SKM-1 (cell line): ENCODE measurements at regions not wholly inside any gene's neighbourhood (a gene's known extent, or its start where the extent isn't known, plus 50 kb on each side); places are given as distances from the start of the nearest gene placed in this dataset.
A peak's percentile ranks its signal among the peaks of the same experiment; 100 is the strongest.
"Not testable (repeated sequence)": the region's sequence is repeated elsewhere in the genome, so short reads cannot be mapped to it uniquely, and the experiment has no call there.

ENCODE experiments used
- DNase-seq: peaks from one replicate; lab custom pipeline; 2025; ENCODE audit not compliant: unreplicated experiment; lab: John Stamatoyannopoulos, UW

GRCh38 chr10:38356527-38356926 lies 262.4 kb downstream of the ZNF37A start:
- not testable (repeated sequence) for DNase-seq

DNA sequence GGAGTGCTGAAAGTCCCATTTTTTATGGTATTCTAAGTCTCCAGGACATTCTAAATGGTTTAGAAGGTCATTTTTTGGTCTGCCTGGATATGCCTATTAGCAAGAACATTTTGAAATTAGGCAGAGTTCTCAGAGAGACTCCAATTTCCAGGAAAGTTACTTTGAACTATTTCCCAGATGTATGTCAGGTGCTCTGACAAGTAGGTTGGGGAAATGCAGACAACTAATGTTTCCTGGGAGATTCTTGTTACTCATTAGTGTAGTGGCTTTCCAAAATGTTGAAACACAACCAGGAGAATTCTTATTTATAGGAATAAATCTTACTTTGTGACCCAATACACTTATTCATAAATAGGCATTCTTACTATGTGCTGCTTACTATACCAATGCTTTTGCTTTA lies 268.4 kb downstream of the ZNF37A start:
- DNase-seq: not testable (repeated sequence)

GRCh38 chr10:38364073-38364472 lies 269.9 kb downstream of the ZNF37A start:
- not testable (repeated sequence) for DNase-seq

- not testable (repeated sequence) for DNase-seq
These were observed 271.8 kb downstream of the ZNF37A start for GRCh38 chr10:38365917-38366316.

GRCh38 chr10:38383800-38384199 lies 289.7 kb downstream of the ZNF37A start:
- DNase-seq: not testable (repeated sequence)

DNA sequence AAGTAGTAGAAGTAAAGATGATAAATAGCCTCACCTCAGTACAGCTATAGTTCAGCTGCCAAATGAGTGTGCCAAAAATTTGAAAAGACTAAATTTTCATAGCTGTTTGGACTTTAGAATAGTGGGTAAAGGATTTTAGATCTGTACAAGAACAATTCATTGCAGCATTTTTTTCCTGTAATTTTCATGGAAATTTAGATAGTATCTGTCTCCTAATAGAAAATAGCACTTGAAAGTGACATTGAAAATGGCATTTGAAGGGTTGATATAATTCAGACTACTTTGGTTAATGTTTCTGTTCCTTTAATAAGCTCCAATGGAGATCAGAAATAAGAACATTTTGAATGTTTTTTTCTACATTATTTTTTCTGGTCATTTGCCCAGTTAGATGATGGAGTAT lies 292.7 kb downstream of the ZNF37A start:
- DNase-seq: not testable (repeated sequence)

DNA sequence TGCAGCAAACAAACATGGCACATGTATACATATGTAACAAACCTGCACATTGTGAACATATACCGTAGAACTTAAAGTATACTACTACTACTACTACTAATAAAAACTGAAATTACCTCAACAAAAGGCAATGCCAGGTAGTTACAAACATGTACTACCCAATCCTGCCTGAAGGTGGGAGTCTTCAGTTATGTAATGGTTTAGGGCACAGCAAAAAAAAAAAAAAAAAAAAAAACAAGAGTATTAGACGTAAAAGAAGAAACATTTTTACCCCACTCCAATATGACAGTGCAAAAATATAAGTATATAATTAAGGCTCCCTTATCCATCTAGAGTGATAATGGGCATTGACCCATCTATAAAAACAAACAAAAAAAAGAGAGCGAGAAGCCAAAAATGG lies 296.6 kb downstream of the ZNF37A start:
- not testable (repeated sequence) for DNase-seq

GRCh38 chr10:38395465-38395864 lies 301.3 kb downstream of the ZNF37A start:
- not testable (repeated sequence) for DNase-seq

GRCh38 chr10:38396178-38396954 lies 302.2 kb downstream of the ZNF37A start:
- not testable (repeated sequence) for DNase-seq

- DNase-seq: not testable (repeated sequence)
These were observed 307.4 kb downstream of the ZNF37A start for GRCh38 chr10:38401565-38401964.

DNA sequence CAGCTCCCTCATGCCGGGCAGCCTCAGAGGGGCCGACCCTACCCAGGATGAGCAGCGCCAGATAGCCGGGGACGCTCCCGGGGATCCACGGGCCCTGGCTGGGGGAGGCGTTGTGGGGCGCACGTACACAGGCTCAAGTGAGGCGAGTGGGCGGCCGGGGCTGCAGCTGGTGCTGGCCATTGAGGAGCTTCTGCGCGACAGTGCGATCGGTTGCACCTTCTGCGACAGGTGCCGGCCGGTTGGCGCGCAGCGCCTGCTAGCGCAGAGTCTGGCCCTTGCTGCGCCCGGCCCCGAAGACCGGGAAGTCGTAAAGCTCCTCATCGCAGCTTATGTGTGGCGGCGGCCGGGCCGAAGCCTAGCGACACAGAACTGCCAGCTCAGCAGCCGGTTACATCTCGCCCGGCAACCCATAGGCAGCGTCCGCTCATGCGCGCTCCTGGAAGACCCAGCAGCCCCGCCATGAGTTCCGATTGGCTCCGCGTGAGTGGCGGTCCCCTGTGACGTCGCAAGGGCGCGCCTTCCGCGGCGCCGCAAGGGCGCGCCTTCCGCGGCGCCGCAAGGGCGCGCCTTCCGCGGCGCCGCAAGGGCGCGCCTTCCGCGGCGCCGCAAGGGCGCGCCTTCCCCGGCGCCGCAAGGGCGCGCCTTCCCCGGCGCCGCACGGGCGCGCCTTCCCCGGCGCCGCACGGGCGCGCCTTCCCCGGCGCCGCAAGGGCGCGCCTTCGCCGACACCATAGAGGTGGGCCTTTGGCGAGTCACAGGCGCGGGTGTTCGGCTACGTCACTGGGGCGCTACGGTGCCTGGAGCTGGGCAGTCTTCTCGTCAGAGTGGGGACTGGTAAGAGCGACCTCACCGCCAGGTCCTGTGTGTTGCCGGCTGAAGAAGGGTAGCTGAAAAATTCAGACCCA lies 308.6 kb downstream of the ZNF37A start:
- peak; percentile 18 for DNase-seq

DNA sequence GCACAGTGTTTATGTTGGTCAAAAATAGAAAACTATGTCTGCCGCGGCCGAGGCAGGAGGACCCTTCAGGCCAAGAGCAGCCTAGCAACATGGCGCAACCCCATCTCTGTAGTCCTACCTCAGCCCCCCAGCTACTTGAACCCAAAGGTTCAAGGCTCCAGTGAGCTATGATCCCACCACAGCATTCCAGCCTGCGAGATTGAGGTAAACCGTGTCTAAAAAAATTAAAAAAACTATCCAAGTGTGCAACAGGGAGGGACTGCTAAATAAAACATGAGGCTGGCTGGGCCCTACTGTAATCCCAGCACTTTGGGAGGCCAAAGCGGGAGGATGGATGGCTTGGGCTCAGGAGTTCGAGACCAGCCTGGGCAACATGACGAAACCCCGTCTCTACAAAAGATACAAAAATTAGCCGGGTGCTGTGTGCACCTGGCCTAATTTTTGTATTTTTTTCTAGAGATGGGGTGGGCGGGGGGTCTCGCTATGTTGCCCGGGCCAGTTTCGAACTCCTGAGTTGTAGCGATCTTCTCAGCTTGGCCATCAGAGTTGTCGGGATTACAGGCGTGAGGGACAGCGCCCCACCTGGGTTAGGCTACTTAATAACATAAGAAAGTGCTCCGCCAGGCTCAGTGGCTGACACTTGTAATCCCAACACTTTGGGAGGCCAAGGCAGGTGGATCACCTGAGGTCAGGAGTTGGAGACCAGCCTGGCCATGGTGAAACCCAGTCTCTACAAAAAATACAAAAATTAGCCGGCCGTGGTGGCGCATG lies 309.4 kb downstream of the ZNF37A start:
- DNase-seq: not testable (repeated sequence)

GRCh38 chr10:38423634-38424033 lies 329.5 kb downstream of the ZNF37A start:
- DNase-seq: not testable (repeated sequence)

DNA sequence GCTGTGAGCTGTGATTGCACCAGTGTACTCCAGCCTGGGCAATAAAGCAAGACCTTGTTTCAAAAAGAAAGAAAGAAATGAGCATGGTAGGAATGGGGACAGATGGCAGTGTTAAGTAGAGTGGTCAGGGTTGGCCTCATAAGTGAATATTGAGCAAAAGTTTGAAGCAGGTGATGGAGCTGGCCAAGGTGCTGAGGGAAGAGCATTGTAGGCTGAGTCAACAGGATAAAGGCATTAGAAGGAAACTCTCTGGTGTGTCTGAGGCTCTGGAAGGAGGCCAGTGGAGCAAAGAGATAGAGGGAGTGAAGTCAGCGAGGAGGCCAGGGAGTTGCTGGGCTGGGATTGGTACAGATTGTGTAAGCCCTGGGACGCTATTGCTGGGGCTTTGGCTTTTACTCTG lies 336.1 kb downstream of the ZNF37A start:
- not testable (repeated sequence) for DNase-seq

DNA sequence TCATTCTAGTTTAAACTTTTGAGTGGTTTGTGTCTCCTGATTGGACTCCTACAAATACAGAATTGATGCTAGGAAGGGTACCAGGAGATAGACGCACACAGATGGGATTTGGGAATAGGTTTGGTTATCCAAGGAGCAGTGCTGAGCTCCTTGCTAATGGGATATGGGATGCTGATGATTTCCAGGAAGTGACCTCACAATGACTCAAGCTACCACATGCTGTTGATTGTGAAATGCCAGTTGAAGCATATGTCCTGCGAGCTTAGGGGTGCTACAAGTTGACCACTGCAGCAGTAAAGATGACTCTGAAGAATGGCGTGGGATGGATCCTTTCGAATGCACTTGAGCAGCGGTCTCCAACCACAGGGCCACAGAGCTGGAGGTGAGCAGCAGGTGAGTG lies 343.2 kb downstream of the ZNF37A start:
- DNase-seq: not testable (repeated sequence)

DNA sequence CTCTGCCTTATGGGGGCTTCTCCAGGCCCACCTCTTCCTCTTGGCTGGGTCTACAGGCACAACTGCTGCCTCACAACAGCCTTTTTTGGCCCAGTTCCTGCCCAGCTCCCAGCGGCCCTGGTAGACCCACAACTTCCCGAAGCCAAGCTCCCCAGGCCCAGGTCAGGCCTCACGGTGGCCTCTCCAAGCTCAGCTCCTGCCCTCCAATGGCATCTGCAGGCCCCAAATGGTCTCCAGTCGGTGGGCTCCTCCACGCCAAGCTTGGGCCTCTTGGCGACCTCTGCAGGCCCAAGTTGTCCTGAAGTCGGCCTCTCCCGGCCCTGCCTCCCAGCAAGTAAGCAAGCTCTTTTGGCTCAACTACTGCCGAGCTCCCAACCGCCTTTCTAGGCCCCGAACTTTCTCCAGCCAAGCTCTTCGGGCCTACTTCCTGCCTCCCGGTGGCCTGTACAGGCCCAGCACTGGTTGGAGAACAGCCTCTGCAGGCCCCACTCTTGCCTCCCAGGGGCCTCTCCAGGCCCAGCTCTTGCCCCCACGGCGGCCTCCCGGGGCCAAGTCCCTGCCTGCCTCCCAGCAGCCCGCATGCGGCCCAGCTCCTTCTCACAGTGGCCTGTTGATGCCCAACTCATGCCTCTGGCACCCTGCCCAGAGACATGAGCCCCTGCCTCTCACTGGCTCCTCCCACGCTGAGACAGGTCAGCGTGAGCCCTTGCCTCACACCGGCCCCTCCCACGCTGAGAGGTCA lies 354.6 kb downstream of the ZNF37A start:
- not testable (repeated sequence) for DNase-seq

- not testable (repeated sequence) for DNase-seq
These were observed 355.5 kb downstream of the ZNF37A start for GRCh38 chr10:38449618-38450017.

- not testable (repeated sequence) for DNase-seq
These were observed 356.4 kb downstream of the ZNF37A start for GRCh38 chr10:38450372-38451057.

DNA sequence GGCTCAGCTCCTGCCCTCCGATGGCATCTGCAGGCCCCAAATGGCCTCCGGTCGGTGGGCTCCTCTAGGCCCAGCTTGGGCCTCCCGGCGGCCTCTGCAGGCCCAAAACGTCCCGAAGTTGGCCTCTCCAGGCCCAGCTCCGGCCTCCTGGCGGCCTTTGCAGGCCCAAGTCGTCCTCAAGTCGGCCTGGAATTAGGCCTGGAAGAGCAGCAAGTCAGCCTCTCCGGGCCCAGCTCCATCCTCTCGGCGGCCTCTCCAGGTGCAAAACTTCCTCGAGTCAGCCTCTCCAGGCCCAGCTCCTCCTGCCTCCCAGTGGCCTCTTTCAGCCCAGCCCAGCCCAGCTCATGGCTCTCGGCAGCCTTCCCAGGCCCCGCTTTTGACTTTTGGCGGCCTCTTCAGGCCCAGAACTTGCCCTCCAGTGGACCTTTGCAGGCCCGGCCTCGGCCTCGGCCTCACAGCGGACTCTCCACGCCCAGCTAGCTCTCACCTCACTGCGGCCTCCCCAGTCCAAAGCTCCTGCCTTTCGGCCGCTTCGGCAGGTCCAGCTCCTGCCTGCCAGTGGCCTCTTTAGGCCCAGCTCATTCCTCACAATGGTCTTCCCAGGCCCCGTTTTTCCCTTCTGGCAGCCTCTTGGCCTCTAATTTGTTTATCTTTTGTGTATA lies 357.3 kb downstream of the ZNF37A start:
- DNase-seq: not testable (repeated sequence)
